ENCODE measurements at regions not wholly inside any gene's neighbourhood (a gene's known extent, or its start where the extent isn't known, plus 50 kb on each side); places are given as distances from the start of the nearest gene placed in this dataset.
"Not testable (repeated sequence)": the region's sequence is repeated elsewhere in the genome, so short reads cannot be mapped to it uniquely, and the experiment has no call there.

DNA sequence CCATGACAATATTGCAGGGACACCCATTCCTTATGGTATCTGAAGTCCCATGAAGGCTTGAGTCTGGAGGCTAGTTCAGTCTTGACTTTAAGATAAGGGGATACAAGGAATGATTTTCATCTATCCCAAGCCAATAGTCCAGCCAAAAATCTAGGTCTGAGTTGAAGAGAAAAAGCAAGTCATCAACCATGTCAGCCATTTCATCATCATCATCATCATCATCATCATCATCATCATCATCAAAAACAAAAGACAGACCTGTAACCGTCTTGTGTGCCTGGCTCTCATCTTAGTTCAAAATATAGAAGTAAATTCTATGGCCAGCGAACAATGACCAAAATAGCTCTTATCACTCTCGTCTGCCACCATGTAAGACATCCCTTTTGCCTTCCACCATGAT lies 59.5 kb upstream of the FAM90A26 start:
- not testable (repeated sequence) for H3K27me3 ChIP-seq (ENCODE audit: control insufficient read depth in 1 of 2, insufficient read depth in 2 of 2, low read length in 2 of 2); H3K9me3 ChIP-seq (ENCODE audit: control insufficient read depth in 2 of 2, insufficient read depth in 1 of 2, low read depth in 1 of 2, low read length in 1 of 2); H3K36me3 ChIP-seq (ENCODE audit: control insufficient read depth in 2 of 2, insufficient read depth in 2 of 2, low read length in 1 of 2); H3K27ac ChIP-seq (ENCODE audit: low read depth in 2 of 2, low read length in 1 of 2); H3K4me3 ChIP-seq (ENCODE audit: low read depth in 1 of 2, low read length in 2 of 2); H3K4me1 ChIP-seq (ENCODE audit: control insufficient read depth in 2 of 2, insufficient read depth in 2 of 2, low read length in 1 of 2)
- 83 to 86% methylated on average over 2 to 3 of the region's 3 CpGs for WGBS, 2 donors

DNA sequence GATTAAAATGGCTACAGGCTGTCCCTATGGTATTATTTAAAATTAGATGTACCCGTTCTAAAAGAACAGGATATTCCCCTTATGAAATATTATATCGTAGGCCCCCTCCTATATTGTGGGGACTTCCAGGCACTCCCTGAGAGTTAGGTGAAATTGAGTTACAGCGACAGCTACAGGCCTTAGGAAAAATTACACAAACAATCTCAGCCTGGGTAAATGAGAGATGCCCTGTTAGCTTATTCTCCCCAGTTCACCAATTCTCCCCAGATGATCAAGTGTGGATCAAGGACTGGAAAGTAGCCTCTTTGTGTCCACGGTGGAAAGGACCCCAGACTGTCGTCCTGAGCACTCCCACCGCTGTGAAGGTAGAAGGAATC lies 67.1 kb upstream of the FAM90A26 start:
- not testable (repeated sequence) for H3K4me1 ChIP-seq (ENCODE audit: control insufficient read depth in 2 of 2, insufficient read depth in 2 of 2, low read length in 1 of 2); H3K27ac ChIP-seq (ENCODE audit: low read depth in 2 of 2, low read length in 1 of 2); H3K27me3 ChIP-seq (ENCODE audit: control insufficient read depth in 1 of 2, insufficient read depth in 2 of 2, low read length in 2 of 2); H3K36me3 ChIP-seq (ENCODE audit: control insufficient read depth in 2 of 2, insufficient read depth in 2 of 2, low read length in 1 of 2); H3K9me3 ChIP-seq (ENCODE audit: control insufficient read depth in 2 of 2, insufficient read depth in 1 of 2, low read depth in 1 of 2, low read length in 1 of 2)
- peak overlapping the region in 1 of 2 donors; percentile 26 for H3K4me3 ChIP-seq (ENCODE audit: low read depth in 1 of 2, low read length in 2 of 2)
- WGBS, 2 donors: 16 to 20% methylated on average over 6 of the region's 6 CpGs

DNA sequence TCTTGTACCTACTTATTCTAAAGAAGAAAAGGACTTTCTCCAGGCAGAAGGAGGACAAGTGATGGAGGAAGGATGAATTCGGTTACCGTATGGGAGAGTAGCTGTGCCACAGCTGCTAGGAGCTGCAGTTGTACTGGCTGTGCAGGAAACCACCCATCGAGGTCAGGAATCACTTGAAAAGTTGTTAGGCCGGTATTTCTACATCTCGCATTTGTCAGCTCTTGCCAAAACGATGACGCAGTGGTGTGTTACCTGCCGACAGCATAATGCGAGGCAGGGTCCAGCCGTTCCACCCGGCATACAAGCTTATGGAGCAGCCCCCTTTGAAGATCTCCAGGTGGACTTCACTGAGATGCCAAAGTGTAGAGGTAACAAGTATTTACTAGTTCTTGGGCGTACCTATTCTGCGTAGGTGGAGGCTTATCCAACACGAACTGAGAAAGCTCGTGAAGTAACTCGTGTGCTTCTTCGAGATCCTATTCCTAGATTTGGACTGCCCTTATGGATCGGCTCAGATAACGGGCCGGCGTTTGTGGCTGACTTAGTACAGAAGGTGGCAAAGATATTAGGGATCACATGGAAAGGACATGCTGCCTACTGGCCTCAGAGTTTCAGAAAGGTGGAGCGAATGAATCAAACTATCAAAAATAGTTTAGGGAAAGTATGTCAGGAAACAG lies 67.6 kb upstream of the FAM90A26 start:
- not testable (repeated sequence) for H3K27me3 ChIP-seq (ENCODE audit: control insufficient read depth in 1 of 2, insufficient read depth in 2 of 2, low read length in 2 of 2); H3K4me1 ChIP-seq (ENCODE audit: control insufficient read depth in 2 of 2, insufficient read depth in 2 of 2, low read length in 1 of 2); H3K36me3 ChIP-seq (ENCODE audit: control insufficient read depth in 2 of 2, insufficient read depth in 2 of 2, low read length in 1 of 2); H3K9me3 ChIP-seq (ENCODE audit: control insufficient read depth in 2 of 2, insufficient read depth in 1 of 2, low read depth in 1 of 2, low read length in 1 of 2)
- Histone ChIP-seq H3K4me3 (ENCODE audit: low read depth in 1 of 2, low read length in 2 of 2) (peak overlapping the region in 1 of 2 donors; percentile 26), H3K27ac (ENCODE audit: low read depth in 2 of 2, low read length in 1 of 2) (peak overlapping the region in 1 of 2 donors; percentile 55)
- WGBS, 2 donors: 55% methylated on average over 22 of the region's 22 CpGs

DNA sequence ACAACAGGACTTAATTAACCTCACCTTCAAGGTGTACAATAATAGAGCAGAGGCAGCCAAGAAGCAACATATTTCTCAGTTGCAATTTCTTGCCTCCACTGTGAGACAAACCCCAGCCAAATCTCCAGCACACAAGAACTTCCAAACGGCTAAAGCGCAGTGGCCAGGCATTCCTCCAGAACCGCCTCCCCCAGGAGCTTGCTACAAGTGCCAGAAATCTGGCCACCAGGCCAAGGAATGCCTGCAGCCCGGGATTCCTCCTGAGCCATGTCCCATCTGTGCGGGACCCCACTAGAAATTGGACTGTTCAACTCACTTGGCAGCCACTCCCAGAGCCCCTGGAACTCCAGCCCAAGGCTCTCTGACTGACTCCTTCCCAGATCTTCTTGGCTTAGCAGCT lies 73.9 kb upstream of the FAM90A26 start:
- H3K27ac ChIP-seq (ENCODE audit: low read depth in 2 of 2, low read length in 1 of 2); H3K27me3 ChIP-seq (ENCODE audit: control insufficient read depth in 1 of 2, insufficient read depth in 2 of 2, low read length in 2 of 2); H3K4me3 ChIP-seq (ENCODE audit: low read depth in 1 of 2, low read length in 2 of 2); H3K4me1 ChIP-seq (ENCODE audit: control insufficient read depth in 2 of 2, insufficient read depth in 2 of 2, low read length in 1 of 2); H3K36me3 ChIP-seq (ENCODE audit: control insufficient read depth in 2 of 2, insufficient read depth in 2 of 2, low read length in 1 of 2); H3K9me3 ChIP-seq (ENCODE audit: control insufficient read depth in 2 of 2, insufficient read depth in 1 of 2, low read depth in 1 of 2, low read length in 1 of 2): not testable (repeated sequence)
- 73 to 84% methylated on average over 5 of the region's 5 CpGs for WGBS, 2 donors

DNA sequence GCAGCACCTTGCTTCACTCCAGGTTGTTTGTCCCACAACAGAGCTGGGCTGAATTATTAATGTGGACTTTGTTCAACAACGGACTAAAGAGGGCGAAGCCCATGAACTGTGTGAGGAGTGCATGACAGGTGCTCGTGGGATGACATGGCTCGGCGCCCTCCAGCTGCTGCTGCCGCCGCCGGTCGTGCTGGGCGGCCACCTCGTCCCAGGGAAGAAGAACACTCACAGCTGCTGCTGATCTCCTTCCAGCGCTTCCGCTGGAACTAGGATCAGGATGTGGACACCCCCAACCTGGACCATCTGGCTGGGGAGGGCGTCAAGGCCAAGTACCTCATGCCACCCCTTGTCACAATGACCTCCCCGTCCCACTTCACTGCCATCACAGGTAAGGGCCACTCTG lies 91.4 kb upstream of the FAM90A26 start:
- not testable (repeated sequence) for H3K4me1 ChIP-seq (ENCODE audit: control insufficient read depth in 2 of 2, insufficient read depth in 2 of 2, low read length in 1 of 2); H3K9me3 ChIP-seq (ENCODE audit: control insufficient read depth in 2 of 2, insufficient read depth in 1 of 2, low read depth in 1 of 2, low read length in 1 of 2); H3K36me3 ChIP-seq (ENCODE audit: control insufficient read depth in 2 of 2, insufficient read depth in 2 of 2, low read length in 1 of 2); H3K27me3 ChIP-seq (ENCODE audit: control insufficient read depth in 1 of 2, insufficient read depth in 2 of 2, low read length in 2 of 2); H3K4me3 ChIP-seq (ENCODE audit: low read depth in 1 of 2, low read length in 2 of 2); H3K27ac ChIP-seq (ENCODE audit: low read depth in 2 of 2, low read length in 1 of 2)
- 90 to 93% methylated on average over 15 of the region's 15 CpGs for WGBS, 2 donors

DNA sequence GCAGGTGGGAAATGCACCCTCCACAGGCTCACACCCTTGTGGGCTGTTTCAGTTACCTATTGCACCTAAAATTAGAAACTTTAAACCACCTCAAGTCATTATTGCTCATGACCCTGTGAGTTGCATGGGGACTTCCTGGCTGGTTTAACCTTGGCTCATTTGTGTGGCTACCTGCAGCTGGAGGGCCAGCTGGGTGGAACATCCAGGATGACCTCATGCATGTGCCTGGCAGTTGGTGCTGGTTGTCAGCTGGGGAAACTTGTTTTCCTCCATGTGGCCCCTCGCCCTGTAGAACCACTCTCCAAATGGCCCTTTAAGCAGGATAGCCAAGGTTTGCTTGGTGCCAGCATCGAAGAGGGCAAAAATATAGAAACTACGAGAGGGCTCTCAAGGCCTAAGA lies 93.2 kb upstream of the FAM90A26 start:
- not testable (repeated sequence) for H3K27me3 ChIP-seq (ENCODE audit: control insufficient read depth in 1 of 2, insufficient read depth in 2 of 2, low read length in 2 of 2); H3K9me3 ChIP-seq (ENCODE audit: control insufficient read depth in 2 of 2, insufficient read depth in 1 of 2, low read depth in 1 of 2, low read length in 1 of 2); H3K4me3 ChIP-seq (ENCODE audit: low read depth in 1 of 2, low read length in 2 of 2); H3K4me1 ChIP-seq (ENCODE audit: control insufficient read depth in 2 of 2, insufficient read depth in 2 of 2, low read length in 1 of 2); H3K27ac ChIP-seq (ENCODE audit: low read depth in 2 of 2, low read length in 1 of 2); H3K36me3 ChIP-seq (ENCODE audit: control insufficient read depth in 2 of 2, insufficient read depth in 2 of 2, low read length in 1 of 2)
- WGBS, 2 donors: 74 to 87% methylated on average over 3 of the region's 3 CpGs

DNA sequence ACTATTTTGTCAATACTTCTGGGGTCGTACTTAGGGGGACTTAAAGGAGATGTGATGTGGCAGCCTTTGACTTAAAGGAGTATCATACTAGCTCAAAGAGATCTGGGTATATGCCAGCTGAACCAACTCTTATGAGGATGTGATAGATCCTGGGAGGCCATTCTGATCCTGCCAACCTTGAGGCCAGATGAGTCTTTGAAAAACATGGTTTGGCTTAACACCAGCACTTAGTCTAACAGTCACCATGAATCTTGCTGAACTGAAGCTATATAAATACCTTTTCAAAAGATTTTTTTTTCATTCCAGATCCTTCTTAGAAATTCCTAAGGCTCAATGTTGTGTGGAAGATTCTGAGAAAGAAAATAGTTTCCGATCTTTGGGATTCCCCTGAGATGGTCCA lies 93.7 kb upstream of the FAM90A26 start:
- WGBS, 2 donors: 88 to 90% methylated on average over 1 to 2 of the region's 2 CpGs
- not testable (repeated sequence) for H3K4me3 ChIP-seq (ENCODE audit: low read depth in 1 of 2, low read length in 2 of 2); H3K9me3 ChIP-seq (ENCODE audit: control insufficient read depth in 2 of 2, insufficient read depth in 1 of 2, low read depth in 1 of 2, low read length in 1 of 2); H3K27me3 ChIP-seq (ENCODE audit: control insufficient read depth in 1 of 2, insufficient read depth in 2 of 2, low read length in 2 of 2); H3K27ac ChIP-seq (ENCODE audit: low read depth in 2 of 2, low read length in 1 of 2); H3K4me1 ChIP-seq (ENCODE audit: control insufficient read depth in 2 of 2, insufficient read depth in 2 of 2, low read length in 1 of 2); H3K36me3 ChIP-seq (ENCODE audit: control insufficient read depth in 2 of 2, insufficient read depth in 2 of 2, low read length in 1 of 2)

DNA sequence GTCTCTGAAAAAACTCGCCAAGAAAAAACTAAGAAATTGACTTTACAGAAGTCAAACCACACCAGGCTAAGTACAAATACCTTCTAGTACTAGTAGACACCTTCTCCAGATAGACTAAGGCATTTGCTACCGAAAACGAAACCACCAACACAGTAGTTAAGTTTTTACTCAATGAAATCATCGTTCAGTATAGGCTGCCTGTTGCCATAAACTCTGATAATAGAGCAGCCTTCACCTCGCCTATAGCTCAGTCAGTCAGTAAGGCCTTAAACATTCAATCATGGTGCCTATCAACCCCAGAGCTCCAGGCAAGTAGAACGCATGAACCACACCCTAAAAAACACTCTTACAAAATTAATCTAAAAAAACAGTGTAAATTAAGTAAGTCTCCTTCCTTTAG lies 96.8 kb upstream of the FAM90A26 start:
- not testable (repeated sequence) for H3K27me3 ChIP-seq (ENCODE audit: control insufficient read depth in 1 of 2, insufficient read depth in 2 of 2, low read length in 2 of 2); H3K4me3 ChIP-seq (ENCODE audit: low read depth in 1 of 2, low read length in 2 of 2); H3K9me3 ChIP-seq (ENCODE audit: control insufficient read depth in 2 of 2, insufficient read depth in 1 of 2, low read depth in 1 of 2, low read length in 1 of 2); H3K4me1 ChIP-seq (ENCODE audit: control insufficient read depth in 2 of 2, insufficient read depth in 2 of 2, low read length in 1 of 2); H3K36me3 ChIP-seq (ENCODE audit: control insufficient read depth in 2 of 2, insufficient read depth in 2 of 2, low read length in 1 of 2); H3K27ac ChIP-seq (ENCODE audit: low read depth in 2 of 2, low read length in 1 of 2)
- 66% methylated on average over 6 of the region's 6 CpGs for WGBS, 2 donors

DNA sequence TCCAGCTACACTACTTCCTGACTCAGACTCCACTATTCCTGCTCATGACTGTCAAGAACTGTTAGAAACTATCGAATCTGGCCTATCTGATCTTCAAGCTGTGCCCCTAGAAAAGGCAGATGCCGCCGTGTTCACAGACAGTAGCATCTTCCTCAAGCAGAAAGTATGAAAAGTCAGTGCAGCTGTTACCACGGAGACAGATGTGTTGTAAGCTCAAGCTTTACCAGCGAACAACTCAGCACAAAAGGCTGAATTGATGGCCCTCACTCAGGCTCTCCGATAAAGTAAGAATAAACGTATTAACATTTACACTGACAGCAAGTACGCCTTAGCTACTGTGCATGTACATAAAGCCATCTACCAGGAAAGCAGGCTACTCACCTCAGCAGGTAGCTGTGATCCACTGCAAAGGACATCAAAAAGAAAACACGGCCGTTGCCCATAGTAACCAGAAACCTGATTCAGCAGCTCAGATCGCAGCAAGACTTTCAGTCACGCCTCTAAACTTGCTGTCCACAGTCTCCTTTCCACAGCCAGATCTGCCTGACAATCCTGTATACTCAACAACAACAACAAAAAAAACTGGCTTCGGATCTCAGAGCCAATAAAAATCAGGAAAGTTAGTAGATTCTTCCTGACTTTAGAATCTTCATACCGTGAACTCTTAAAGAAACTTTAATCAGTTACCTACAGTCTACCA lies 97.5 kb upstream of the FAM90A26 start:
- not testable (repeated sequence) for H3K9me3 ChIP-seq (ENCODE audit: control insufficient read depth in 2 of 2, insufficient read depth in 1 of 2, low read depth in 1 of 2, low read length in 1 of 2); H3K4me3 ChIP-seq (ENCODE audit: low read depth in 1 of 2, low read length in 2 of 2); H3K27ac ChIP-seq (ENCODE audit: low read depth in 2 of 2, low read length in 1 of 2); H3K4me1 ChIP-seq (ENCODE audit: control insufficient read depth in 2 of 2, insufficient read depth in 2 of 2, low read length in 1 of 2); H3K36me3 ChIP-seq (ENCODE audit: control insufficient read depth in 2 of 2, insufficient read depth in 2 of 2, low read length in 1 of 2); H3K27me3 ChIP-seq (ENCODE audit: control insufficient read depth in 1 of 2, insufficient read depth in 2 of 2, low read length in 2 of 2)
- WGBS, 2 donors: 31 to 54% methylated on average over 14 of the region's 14 CpGs

DNA sequence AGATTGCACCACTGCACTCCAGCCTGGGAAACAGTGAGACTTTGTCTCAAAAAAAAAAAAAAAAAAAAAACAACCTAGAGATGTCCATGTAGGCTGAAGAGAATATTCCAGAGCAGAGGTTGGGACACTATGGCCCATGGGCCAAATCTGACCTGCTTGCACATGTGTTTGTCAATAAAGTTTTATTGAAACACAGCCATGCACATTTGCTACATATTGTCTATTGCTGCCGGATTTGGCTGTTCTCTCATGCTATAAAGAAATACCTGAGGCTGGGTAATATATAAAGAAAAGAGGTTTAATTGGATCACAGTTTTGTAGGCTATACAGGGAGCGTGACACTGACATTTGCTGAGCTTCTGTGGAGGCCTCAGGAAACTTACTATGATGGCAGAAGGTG lies 102.3 kb upstream of the FAM90A26 start:
- H3K27ac ChIP-seq (ENCODE audit: low read depth in 2 of 2, low read length in 1 of 2); H3K9me3 ChIP-seq (ENCODE audit: control insufficient read depth in 2 of 2, insufficient read depth in 1 of 2, low read depth in 1 of 2, low read length in 1 of 2); H3K4me1 ChIP-seq (ENCODE audit: control insufficient read depth in 2 of 2, insufficient read depth in 2 of 2, low read length in 1 of 2); H3K27me3 ChIP-seq (ENCODE audit: control insufficient read depth in 1 of 2, insufficient read depth in 2 of 2, low read length in 2 of 2); H3K4me3 ChIP-seq (ENCODE audit: low read depth in 1 of 2, low read length in 2 of 2); H3K36me3 ChIP-seq (ENCODE audit: control insufficient read depth in 2 of 2, insufficient read depth in 2 of 2, low read length in 1 of 2): not testable (repeated sequence)
- WGBS, 2 donors: 90 to 91% methylated on average over 2 of the region's 2 CpGs

Data from esophagus (tissue), 2 donors.